A172 (cell line): ENCODE measurements at regions not wholly inside any gene's neighbourhood (a gene's known extent, or its start where the extent isn't known, plus 50 kb on each side); places are given as distances from the start of the nearest gene placed in this dataset.

Experiments used
- DNase-seq: peaks from one replicate; pipeline ENCODE4 v3.0.0-alpha.2; 2015; ENCODE audit warnings: low spot score

GRCh38 chr4:89665662-89666061 is 171.3 kb downstream of the SNCA start:
- no peak for DNase-seq

GRCh38 chr4:89664521-89664920 is 172.4 kb downstream of the SNCA start:
- no peak for DNase-seq

DNA sequence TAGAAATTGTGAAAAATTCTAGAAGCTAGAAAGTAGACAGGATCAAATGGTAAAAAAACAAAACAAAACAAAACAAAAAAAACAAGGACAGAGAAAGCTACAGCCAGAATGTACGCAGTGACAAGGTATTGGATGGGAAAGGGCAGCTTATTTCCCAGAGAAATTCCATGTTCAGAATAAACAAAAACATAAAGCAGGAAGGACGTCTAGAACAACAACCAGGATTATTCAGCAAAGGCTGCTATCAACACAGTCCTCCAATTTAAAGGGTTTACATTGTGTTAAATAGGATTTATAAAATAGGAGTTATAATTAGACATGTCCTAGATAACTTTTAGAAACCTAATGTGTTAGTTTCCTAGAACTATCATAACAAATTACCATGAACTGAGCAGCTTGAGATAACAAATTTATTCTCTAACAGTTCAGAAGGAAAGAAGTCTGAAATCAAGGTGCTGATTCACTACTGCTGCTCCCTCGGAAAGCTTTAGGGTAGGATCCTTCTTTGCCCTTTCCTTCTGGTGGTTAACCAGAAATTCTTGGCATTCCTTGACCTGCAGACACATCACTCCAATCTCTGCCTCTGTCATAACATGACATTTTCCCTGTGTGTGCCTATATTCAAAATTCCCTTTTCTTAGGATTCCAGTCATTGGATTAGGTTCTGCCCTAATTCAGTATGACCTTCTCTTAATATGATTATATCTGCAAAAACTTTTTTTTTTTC is 175.6 kb downstream of the SNCA start:
- DNase-seq = peak; percentile 85

GRCh38 chr4:89660444-89661172 is 176.4 kb downstream of the SNCA start:
- DNase-seq = no peak

DNA sequence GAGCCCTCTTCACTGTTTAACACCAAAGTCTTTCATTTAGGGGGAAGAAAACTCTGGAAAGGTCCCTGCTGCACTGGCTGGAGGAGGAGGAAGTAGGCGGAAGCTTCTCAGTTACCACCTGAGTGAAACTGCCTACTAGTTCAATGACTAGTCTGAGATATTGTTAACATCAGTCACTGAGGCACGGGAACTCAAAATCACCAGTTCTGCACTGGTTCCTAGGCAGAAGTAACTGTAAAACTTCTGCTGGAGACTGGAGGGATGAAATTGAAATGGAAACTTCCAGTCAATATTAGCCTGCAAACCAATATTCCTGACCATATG is 178.3 kb downstream of the SNCA start:
- DNase-seq = no peak

GRCh38 chr4:89657931-89658700 is 178.8 kb downstream of the SNCA start:
- peak; percentile 36 for DNase-seq

GRCh38 chr4:89653012-89653411 is 183.9 kb downstream of the SNCA start:
- DNase-seq = no peak

- DNase-seq = no peak
Observed at GRCh38 chr4:89645482-89645881, 191.5 kb downstream of the SNCA start.

DNA sequence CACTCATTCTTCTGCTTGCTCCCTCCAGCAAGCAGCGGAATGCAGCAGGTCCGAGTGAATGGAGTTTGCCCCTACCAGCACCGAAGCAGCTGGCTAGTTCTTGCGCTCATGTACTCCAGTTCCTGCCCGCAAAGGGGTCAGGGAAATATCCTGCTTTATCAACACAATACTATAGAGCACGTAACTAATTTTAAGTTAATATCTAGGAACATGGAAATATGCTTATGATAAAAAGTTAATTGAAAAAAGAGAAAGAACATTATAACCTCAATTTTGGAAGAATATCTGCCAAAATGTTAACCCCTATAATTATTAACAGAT is 195.6 kb downstream of the SNCA start:
- no peak for DNase-seq

DNA sequence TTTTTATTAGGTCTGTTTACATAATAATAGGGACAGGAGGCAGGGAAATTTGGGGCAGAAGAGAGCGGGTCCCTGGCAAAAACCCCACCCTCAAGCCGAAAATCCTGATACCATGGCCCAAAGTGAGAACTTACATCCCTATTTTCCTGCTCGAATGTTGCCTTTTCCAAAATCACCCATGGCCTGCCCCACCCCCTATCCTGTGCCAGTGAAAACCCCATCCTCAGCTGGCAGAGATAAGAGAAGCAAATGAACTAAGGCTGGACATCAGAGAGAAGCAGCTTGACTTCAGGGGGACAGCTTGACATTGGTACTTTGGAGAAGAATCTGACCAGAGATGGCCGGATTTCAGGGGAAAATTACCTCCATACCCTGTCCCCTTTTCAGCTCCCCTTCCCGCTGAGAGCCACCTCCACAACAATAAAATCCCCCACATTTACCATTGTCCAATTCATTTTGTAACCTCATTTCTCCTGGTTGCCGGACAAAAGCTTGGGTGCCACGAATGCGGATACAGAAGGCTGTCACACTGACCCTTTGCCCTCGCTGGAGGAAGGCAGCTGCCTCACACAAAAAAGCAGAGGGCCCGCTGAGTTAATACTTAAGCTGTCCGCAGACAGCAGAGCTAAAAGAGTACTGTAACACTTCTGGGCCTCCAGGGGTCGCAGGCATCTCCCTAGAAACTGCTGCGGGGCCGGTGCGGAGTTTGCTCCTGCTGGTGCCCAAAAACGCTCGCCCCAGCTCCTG is 196.2 kb downstream of the SNCA start:
- DNase-seq = no peak

DNA sequence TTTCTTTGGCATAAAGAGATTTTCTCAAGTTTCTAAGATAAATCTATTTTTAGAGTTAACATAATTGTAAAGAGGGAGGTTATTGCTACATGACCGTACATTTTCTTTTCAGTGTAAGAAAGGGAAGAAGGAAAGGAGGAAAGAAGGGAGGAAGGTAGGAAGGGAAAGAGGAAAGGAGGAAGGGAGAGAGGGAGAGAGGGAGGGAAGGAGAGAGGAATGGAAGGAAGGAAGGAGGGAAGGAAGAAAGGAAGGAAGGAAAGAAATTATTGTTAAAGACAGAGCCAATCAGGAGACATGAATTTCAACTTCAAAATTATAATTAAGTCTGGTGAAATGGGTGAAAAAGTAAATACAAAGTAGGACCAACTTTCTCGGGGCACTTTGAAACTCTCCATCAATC is 197.6 kb downstream of the SNCA start:
- DNase-seq = no peak

DNA sequence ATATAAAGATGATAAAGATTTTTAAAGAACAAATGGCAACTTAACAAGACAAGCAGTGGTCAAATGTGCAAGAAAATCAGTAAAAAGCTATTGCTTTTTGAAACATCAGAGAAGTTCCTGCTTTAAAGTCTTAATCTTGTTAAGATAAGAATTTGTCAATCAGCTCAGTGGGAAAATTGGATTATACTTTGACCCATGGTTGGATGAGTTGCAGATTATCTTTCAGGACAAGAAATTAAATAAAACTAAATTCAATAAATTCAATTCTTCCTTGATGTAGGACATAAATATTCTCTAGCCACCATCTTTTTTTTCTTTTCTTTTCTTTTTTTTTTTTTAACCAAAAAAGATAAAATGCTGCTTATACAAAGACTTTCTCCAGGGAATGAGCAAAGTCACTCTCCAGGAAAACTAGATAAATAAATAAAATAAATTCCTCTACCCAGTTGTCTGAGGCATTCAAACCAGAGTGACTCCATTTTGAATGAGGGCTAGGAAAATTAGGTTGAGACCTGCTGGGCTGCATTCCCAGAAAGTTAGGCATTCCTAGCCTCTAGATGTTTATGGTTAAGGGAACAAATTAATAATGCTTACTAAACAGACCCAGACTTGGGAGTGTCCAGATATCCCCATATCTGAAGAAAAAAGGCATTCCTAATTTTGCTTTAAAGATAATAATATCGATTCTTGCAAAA is 211.2 kb downstream of the SNCA start:
- DNase-seq = no peak

DNA sequence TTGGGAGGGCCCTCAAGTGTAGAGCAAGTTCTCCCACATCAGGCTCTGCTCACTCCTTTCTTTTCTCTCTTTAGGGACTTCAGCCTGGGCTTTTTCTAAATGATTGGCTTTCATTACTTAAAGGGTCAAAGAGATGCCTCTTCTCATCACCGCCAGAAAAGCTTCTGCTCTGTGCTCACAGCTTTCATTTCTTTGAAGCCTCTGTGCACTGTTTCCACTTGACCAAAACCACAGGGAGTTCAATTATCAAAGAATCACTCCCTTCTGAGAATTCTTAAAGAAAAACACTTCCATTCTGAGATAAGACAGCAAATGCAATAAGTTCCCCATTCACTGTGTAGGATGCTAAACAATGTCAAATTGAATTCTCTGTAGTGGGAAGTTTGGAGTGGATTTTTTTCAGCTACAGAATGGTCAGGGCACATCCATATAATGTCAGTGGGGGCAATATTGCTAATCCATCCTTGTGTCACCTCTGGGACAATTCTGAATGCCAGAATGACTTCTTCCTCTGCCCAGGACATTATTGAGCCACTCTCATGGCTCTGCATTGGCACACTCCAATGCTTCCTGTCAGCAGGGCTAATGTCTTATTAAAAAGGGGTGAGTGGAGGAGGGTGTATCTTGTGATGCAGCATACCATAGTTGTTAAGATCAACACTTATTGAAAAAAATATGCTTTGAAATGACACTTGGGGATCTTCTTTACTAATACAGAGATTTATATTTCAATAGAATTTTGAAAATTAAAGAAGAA is 217.6 kb downstream of the SNCA start:
- no peak for DNase-seq

DNA sequence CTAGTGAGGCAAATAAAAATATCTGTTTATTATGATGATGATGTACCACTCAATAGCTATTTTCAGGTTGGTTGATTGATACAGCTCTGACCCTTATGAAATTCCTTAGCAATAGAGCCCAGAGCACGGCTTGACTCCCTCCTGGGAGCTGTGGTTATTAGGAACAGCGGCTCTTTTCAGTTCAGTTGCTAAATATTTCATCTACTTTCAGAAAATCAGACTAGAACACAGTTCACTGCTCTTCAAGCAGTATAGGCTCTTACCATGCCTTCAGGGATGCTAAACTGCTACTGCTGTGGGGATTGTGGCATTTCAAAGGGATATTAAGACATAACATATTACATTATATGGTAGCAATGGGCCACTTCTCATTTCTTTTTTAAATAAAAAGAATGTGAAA is 218.8 kb downstream of the SNCA start:
- DNase-seq = no peak

DNA sequence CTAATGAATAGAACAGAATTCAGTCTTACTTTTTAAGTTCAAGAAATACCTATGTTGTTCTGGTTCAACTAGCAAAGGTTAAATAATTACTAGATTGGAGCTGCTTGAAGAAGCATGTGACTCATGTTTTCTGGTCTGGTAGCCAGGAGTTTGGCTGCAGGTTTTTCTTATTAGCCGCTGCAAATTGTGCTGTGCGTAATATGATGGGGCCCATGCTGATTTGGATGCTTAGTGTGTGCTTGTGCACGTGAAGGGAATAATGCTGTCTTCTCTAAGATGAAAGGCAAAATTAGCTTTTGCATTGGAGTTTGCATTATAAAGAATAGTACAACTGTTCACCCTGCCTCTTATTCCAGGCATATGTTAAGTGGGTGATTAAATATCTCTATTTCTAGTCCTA is 219.6 kb downstream of the SNCA start:
- no peak for DNase-seq

GRCh38 chr4:89616382-89616781 is 220.6 kb downstream of the SNCA start:
- DNase-seq = no peak

- DNase-seq = no peak
Observed at GRCh38 chr4:89615051-89615450, 221.9 kb downstream of the SNCA start.

GRCh38 chr4:89614155-89614554 is 222.8 kb downstream of the SNCA start:
- no peak for DNase-seq

DNA sequence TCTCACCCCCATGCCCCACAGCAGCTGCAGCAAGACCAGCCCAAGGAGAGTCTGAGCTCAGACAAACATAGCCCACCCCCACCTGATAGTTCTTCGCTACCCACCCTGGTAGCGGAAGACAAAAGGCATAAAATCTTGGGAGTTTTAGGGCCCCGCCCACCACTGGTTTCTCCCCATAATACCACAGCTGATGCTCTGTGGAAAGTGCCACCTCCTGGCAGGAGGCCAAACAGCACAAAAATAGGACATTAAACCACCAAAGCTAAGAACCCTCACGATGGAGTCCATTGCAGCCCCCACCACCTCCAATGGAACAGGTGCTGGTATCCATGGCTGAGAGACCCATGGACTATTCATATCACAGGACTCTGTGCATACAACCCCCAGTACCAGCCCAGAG is 226.7 kb downstream of the SNCA start:
- no peak for DNase-seq

DNA sequence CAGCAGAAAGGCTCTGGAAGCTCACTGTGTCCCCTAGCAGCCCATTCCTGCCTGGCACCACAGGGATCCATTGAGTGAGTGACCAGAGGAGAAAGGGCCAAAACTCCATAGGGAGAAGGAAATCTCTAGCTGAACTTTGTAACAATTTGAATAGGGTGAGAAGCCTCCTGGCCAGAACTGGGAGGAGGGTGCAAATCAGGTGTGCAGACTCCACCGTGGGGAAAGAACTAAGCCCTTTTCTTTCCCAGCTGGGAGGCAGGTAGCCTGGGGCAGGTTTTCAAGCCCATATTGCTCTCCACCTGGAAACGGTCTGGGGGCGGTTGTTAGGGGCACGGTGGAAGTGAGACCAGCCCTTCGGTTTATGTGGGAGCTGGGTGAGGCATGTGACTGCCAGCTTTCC is 227.2 kb downstream of the SNCA start:
- DNase-seq = no peak

DNA sequence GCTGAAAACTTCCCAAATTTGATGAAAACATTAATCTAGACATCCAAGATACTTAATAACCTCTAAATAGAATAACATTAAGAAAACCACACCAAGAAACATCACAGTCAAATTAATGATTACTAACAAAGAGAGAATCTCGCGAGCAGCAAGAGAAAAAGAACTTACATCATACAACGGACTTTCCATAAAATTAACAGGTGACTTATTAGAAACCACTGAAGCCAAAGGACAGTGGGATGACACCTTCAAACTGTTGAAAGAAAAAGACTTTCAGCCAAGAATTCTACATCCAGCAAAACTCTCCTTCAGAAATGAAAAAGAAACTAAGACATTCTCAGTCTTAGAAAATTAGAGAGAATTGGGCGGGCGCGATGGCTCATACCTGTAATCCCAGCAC is 232.0 kb downstream of the SNCA start:
- no peak for DNase-seq
